Calu3 (cell line): ENCODE measurements at regions not wholly inside any gene's neighbourhood (a gene's known extent, or its start where the extent isn't known, plus 50 kb on each side); places are given as distances from the start of the nearest gene placed in this dataset.
"Not testable (repeated sequence)": the region's sequence is repeated elsewhere in the genome, so short reads cannot be mapped to it uniquely, and the experiment has no call there.

Source experiments
- BruUV-seq: library from RNA; stranded (reverse); fragments of 400-500 nt; replicated peaks from 2 replicates; lab custom pipeline; 2021; lab: Mats Ljungman, UMichigan
- CTCF ChIA-PET: fragments of 300-600 bp; sonication (Branson Sonifier 250); formaldehyde crosslinking; loops from one replicate; lab custom pipeline; 2022; ENCODE audit warnings: antibody characterized with exemption; lab: Charles Lee
- DNase-seq: peaks from one replicate; pipeline ENCODE4 v3.0.0; 2022
- H3K27ac Mint-ChIP-seq: one replicate; pipeline ENCODE4 v1.8.0; 2022; ENCODE audit warnings: mixed read lengths; ENCODE audit not compliant: unreplicated experiment
- H3K27me3 Mint-ChIP-seq: one replicate; pipeline ENCODE4 v1.8.0; 2022; ENCODE audit warnings: mixed read lengths; ENCODE audit not compliant: unreplicated experiment
- H3K36me3 Mint-ChIP-seq: one replicate; pipeline ENCODE4 v1.8.0; 2022; ENCODE audit warnings: mild to moderate bottlenecking, moderate library complexity, mixed read lengths; ENCODE audit not compliant: insufficient read depth, unreplicated experiment
- H3K4me1 Mint-ChIP-seq: one replicate; pipeline ENCODE4 v1.8.0; 2022; ENCODE audit warnings: mild to moderate bottlenecking, low read depth, mixed read lengths; ENCODE audit not compliant: unreplicated experiment
- H3K4me3 Mint-ChIP-seq: one replicate; pipeline ENCODE4 v1.8.0; 2022; ENCODE audit warnings: mild to moderate bottlenecking, low read depth, moderate library complexity, mixed read lengths; ENCODE audit not compliant: unreplicated experiment
- H3K9me3 Mint-ChIP-seq: one replicate; pipeline ENCODE4 v1.8.0; 2022; ENCODE audit warnings: low read depth, mixed read lengths; ENCODE audit not compliant: unreplicated experiment
- CTCF ChIP-seq: fragments of 200-600 bp; IDR thresholded peaks from one replicate; pipeline ENCODE4 v1.8.0; 2022; ENCODE audit warnings: antibody characterized with exemption; ENCODE audit not compliant: unreplicated experiment
- intact Hi-C: fragments of 100-400 bp; cut with micrococcal nuclease; formaldehyde crosslinking; loops from one replicate; pipeline ENCODE4 v1.10.0; 2022; ENCODE audit not compliant: unreplicated experiment

- no peak for DNase-seq
- no TSS peak for BruUV-seq
- intact Hi-C loops: no loop called here
- no peaks in the 10 kb centered on the region for H3K9me3 Mint-ChIP-seq
- no peaks in the 10 kb centered on the region for H3K27me3 Mint-ChIP-seq
- no peak overlapping the region for H3K4me3 Mint-ChIP-seq
- TF ChIP-seq CTCF: no peak
- CTCF ChIA-PET: no interaction called here
- no peak overlapping the region for H3K27ac Mint-ChIP-seq
- H3K4me1 Mint-ChIP-seq: no peaks in the 10 kb centered on the region
- peaks cover 23% of the 10 kb centered on the region for H3K36me3 Mint-ChIP-seq
Observed at GRCh38 chr7:65749039-65749438, 123.8 kb upstream of the VKORC1L1 start.

DNA sequence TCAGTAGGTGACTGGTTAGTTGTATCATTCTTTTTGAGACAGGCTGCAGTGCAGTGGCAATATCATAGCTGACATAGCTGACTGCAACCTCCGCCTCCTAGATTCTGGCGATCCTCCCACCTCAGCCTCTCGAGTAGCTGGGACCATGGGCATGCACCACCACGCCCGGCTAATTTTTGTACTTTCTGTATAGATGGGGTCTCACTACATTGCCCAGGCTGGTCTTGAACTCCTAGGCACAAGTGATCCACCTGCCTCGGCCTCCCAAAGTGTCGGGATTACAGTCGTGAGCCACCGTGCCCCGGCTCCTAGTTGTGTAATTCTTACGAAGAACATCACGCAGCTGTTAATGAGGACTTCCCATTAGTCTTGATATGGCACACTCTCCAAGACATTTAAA lies 123.4 kb upstream of the VKORC1L1 start:
- Mint-ChIP-seq H3K4me1 (no peaks in the 10 kb centered on the region), H3K27ac (no peak overlapping the region), H3K4me3 (peak overlapping the region; percentile 77), H3K9me3 (no peaks in the 10 kb centered on the region), H3K36me3 (peaks cover 23% of the 10 kb centered on the region), H3K27me3 (no peaks in the 10 kb centered on the region)
- no peak for DNase-seq
- intact Hi-C loops: no loop called here
- TF ChIP-seq CTCF: no peak
- no TSS peak for BruUV-seq
- CTCF ChIA-PET: no interaction called here

- no TSS peak for BruUV-seq
- peak overlapping the region; percentile 9 for H3K27ac Mint-ChIP-seq
- CTCF ChIA-PET: no interaction called here
- H3K36me3 Mint-ChIP-seq: peaks cover 25% of the 10 kb centered on the region
- no peaks in the 10 kb centered on the region for H3K4me1 Mint-ChIP-seq
- peak; percentile 86 for DNase-seq
- H3K27me3 Mint-ChIP-seq: no peaks in the 10 kb centered on the region
- intact Hi-C loops: no loop called here
- TF ChIP-seq CTCF: no peak
- peak overlapping the region; percentile 77 for H3K4me3 Mint-ChIP-seq
- no peaks in the 10 kb centered on the region for H3K9me3 Mint-ChIP-seq
Observed at GRCh38 chr7:65750511-65751344, 122.1 kb upstream of the VKORC1L1 start.

DNA sequence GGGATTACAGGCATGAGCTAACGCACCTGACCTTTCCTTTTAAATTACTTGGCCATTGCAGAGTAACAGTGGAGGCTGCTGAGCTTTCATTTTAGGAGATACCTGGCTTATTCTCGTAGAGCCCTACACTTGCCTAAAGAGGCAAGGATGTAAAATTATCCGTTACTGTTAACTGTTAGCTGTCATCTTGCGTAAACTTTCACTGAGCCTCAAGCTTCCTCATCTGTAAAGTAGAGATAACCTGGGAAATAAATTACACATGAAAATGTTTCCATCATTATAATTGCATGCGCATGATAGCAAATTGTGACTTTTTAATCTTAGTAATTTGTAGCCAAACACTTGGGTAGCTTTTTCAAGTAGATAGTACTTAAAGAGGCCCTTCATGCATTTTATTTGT lies 118.8 kb upstream of the VKORC1L1 start:
- intact Hi-C loops, H3K4me3 Mint-ChIP-seq, H3K27me3 Mint-ChIP-seq, H3K9me3 Mint-ChIP-seq, H3K27ac Mint-ChIP-seq, H3K4me1 Mint-ChIP-seq, CTCF ChIA-PET, BruUV-seq, DNase-seq: not testable (repeated sequence)
- peaks cover 33% of the 10 kb centered on the region for H3K36me3 Mint-ChIP-seq

GRCh38 chr7:65758991-65759390 lies 113.9 kb upstream of the VKORC1L1 start:
- H3K9me3 Mint-ChIP-seq, H3K27me3 Mint-ChIP-seq, DNase-seq, BruUV-seq, H3K27ac Mint-ChIP-seq, H3K4me1 Mint-ChIP-seq, intact Hi-C loops, H3K4me3 Mint-ChIP-seq, CTCF ChIA-PET: not testable (repeated sequence)
- H3K36me3 Mint-ChIP-seq: peaks cover 28% of the 10 kb centered on the region

- H3K9me3 Mint-ChIP-seq, H3K4me1 Mint-ChIP-seq, intact Hi-C loops, CTCF ChIA-PET, DNase-seq, H3K27me3 Mint-ChIP-seq, BruUV-seq: not testable (repeated sequence)
- Mint-ChIP-seq H3K4me3 (peak overlapping the region; percentile 52), H3K27ac (peak overlapping the region; percentile 66), H3K36me3 (peaks cover 23% of the 10 kb centered on the region)
Observed at GRCh38 chr7:65762712-65763111, 110.2 kb upstream of the VKORC1L1 start.

- peaks cover 23% of the 10 kb centered on the region for H3K36me3 Mint-ChIP-seq
- H3K4me1 Mint-ChIP-seq, H3K27me3 Mint-ChIP-seq, H3K9me3 Mint-ChIP-seq, DNase-seq, CTCF ChIA-PET, intact Hi-C loops: not testable (repeated sequence)
- H3K27ac Mint-ChIP-seq: peak overlapping the region; percentile 66
- TSS peak; percentile 37 for BruUV-seq
- peak overlapping the region; percentile 52 for H3K4me3 Mint-ChIP-seq
Observed at GRCh38 chr7:65763114-65763513, 109.8 kb upstream of the VKORC1L1 start.
